Kidney epithelial cell (primary cell): ENCODE measurements at regions not wholly inside any gene's neighbourhood (a gene's known extent, or its start where the extent isn't known, plus 50 kb on each side); places are given as distances from the start of the nearest gene placed in this dataset.

ENCODE experiments used
- DNase-seq: peaks from one replicate; pipeline ENCODE4 v3.0.0-alpha.2; 2010; ENCODE audit warnings: low read depth
- H3K27me3 ChIP-seq: 2 replicates; pipeline ENCODE4 v1.6.0; 2011; ENCODE audit warnings: low read length; ENCODE audit not compliant: control insufficient read depth, insufficient read depth
- H3K36me3 ChIP-seq: 2 replicates; pipeline ENCODE4 v1.5.1; 2011; ENCODE audit warnings: low read length; ENCODE audit not compliant: control insufficient read depth, insufficient read depth
- H3K4me3 ChIP-seq: 2 replicates; pipeline ENCODE4 v1.5.1; 2011; ENCODE audit warnings: low read depth, mild to moderate bottlenecking, control low read depth, low read length
- TF ChIP-seq, protein P1 (sequence below): IDR thresholded peaks from 2 replicates; pipeline ENCODE4 v1.5.1; 2011; ENCODE audit warnings: mild to moderate bottlenecking, moderate library complexity, low read length, control low read depth, inconsistent platforms; ENCODE audit not compliant: insufficient read depth, poor library complexity, severe bottlenecking

DNA sequence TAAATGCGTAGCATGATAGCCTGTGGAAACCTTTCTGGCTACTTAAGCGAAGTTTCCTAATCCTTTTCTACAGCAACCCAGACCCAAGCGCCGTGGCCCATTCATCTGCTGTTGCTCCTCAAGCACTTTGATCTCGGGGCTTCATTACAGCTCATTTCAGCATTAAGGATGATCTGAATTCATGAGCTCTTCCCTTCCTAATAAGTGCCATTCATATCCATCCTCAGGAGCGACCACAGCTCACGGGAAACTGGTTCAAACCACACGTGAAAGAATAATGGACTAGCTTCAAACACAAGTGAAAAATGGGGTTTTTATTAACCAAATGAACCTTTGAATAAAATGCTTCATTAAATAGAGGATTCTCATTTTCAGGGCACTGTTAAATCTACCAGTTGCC is 202.6 kb upstream of the LEF1 start:
- H3K36me3 ChIP-seq: no peaks in the 10 kb centered on the region
- peaks cover 2% of the 10 kb centered on the region for H3K27me3 ChIP-seq
- no peak for DNase-seq
- TF ChIP-seq, protein P1, sequence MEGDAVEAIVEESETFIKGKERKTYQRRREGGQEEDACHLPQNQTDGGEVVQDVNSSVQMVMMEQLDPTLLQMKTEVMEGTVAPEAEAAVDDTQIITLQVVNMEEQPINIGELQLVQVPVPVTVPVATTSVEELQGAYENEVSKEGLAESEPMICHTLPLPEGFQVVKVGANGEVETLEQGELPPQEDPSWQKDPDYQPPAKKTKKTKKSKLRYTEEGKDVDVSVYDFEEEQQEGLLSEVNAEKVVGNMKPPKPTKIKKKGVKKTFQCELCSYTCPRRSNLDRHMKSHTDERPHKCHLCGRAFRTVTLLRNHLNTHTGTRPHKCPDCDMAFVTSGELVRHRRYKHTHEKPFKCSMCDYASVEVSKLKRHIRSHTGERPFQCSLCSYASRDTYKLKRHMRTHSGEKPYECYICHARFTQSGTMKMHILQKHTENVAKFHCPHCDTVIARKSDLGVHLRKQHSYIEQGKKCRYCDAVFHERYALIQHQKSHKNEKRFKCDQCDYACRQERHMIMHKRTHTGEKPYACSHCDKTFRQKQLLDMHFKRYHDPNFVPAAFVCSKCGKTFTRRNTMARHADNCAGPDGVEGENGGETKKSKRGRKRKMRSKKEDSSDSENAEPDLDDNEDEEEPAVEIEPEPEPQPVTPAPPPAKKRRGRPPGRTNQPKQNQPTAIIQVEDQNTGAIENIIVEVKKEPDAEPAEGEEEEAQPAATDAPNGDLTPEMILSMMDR: no peak
- no peak overlapping the region for H3K4me3 ChIP-seq

DNA sequence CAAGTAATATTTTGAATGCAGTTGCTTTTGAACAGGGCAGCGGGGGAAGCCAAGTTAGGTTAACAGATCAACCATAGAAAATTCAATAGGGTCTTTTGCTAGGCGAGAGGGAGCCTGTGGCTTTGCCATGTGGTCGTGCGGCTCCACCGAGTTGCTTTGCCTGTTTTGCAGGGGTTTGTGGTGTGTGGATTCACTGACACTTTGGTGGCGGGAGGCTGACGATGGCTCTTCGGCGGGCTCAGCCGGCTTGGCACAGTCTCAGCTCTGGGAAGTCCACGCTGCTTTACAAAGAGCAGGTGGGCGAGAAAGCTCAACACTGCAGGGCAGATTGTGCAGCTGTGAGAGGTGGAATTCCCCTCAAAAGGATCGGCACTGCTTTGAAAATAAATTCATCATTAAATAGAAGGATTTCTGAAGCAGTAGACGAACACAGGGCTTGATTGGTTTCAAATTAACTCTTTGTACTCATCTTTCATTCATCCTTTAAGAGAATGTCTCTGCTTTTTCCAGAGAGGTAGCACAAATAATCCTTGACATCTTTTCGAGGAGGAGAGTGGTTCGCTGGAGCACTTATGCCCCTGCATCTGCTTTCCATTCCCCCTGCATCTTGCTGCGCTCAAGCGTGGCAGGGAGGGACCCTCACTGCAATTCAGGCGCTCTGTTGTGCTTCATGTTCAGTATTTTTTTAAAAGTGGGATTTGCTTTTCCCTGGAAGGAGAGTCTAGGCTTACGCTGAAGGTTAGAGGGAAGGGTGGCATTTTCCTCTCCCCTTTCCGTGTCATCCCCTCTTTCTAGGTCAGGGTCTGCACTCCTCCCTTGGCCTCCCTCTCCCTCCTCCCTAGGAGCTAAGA is 201.8 kb upstream of the LEF1 start:
- H3K27me3 ChIP-seq: peaks cover 2% of the 10 kb centered on the region
- no peak for DNase-seq
- no peak overlapping the region for H3K4me3 ChIP-seq
- H3K36me3 ChIP-seq: no peaks in the 10 kb centered on the region
- TF ChIP-seq, protein P1: no peak

DNA sequence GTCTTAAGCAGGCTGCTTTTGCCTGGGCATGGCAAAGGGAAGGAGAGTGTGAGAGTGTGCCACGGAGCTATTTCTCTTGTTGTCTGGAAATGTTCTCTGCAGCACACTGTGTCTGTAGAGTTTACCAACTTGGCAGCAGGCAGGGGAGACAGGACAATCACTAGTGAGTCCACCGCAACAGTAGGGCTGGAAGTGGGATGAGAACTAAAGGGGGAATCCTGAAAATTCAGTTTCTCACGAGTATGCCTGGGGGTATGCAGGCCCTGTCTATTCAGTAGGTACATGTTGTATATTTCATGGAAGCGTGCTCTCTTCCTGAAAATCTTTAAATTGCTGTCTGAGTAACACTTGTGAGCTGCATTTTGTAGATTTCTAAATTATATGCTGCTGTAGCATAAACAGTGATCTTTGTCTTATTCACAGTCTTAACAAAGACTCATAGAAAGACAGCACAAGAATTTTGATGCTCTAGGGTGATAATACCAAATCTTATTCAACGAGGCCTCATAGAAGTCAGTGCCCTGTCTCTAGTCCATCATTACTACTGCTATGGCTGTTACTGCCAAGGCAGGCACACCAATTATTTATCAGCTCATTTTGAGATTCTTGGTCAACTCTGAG is 200.4 kb upstream of the LEF1 start:
- TF ChIP-seq, protein P1: no peak
- H3K27me3 ChIP-seq: peaks cover 2% of the 10 kb centered on the region
- H3K36me3 ChIP-seq: no peaks in the 10 kb centered on the region
- DNase-seq: no peak
- H3K4me3 ChIP-seq: no peak overlapping the region

DNA sequence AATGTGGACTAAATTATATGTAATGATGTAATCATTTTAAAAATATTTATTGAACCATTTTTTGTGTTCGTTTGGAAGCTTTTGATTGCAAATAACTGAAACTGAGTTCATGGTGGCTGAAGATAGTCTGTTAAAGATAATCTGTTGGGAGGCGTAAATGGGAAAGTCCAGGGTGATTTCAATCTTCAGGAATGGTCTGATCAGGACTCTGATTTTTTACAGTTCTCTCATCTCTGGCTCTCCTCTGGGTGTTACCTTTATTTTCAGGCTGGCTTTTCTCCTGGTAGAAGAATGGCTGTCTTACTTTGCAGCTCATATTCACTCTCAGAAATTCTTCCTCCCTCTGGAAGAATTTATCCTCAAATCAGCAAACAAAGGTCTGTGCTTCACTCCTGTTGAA is 199.0 kb upstream of the LEF1 start:
- Histone ChIP-seq H3K36me3 (no peaks in the 10 kb centered on the region), H3K27me3 (peaks cover 2% of the 10 kb centered on the region), H3K4me3 (no peak overlapping the region)
- DNase-seq: no peak
- TF ChIP-seq, protein P1: no peak

DNA sequence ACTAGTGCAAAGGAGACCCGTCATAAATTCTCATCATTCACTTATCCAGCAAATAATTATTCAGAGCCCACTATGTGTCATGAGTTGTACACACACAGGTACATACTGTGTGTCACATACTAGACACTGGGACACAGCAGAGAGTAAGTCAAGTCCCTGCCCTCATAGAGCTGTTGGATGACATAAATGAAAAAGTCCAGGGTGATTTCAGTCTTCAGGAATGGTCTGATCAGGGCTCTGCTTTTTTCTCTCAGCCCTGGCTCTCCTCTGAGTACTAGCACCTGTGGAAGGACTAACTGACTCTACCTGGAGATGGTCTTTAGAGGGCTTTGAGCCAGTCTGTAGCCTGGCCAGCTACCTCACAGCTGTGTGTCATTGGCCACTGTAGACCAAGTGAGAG is 198.0 kb upstream of the LEF1 start:
- Histone ChIP-seq H3K4me3 (no peak overlapping the region), H3K27me3 (peaks cover 2% of the 10 kb centered on the region), H3K36me3 (no peaks in the 10 kb centered on the region)
- TF ChIP-seq, protein P1: no peak
- no peak for DNase-seq
